Ectodermal cell (in vitro differentiated cells): ENCODE measurements at regions not wholly inside any gene's neighbourhood (a gene's known extent, or its start where the extent isn't known, plus 50 kb on each side); places are given as distances from the start of the nearest gene placed in this dataset.

ENCODE experiments used
- H3K27ac ChIP-seq: 2 replicates; pipeline ENCODE4 v1.7.0; 2013; ENCODE audit warnings: mild to moderate bottlenecking, low read depth, low read length; ENCODE audit not compliant: insufficient read depth, poor library complexity, severe bottlenecking
- H3K27me3 ChIP-seq: 2 replicates; pipeline ENCODE4 v1.7.0; 2013; ENCODE audit warnings: mild to moderate bottlenecking, low read length; ENCODE audit not compliant: insufficient read depth, control insufficient read depth, poor library complexity, severe bottlenecking
- H3K36me3 ChIP-seq: one replicate; pipeline ENCODE4 v1.7.0; 2013; ENCODE audit warnings: low read length; ENCODE audit not compliant: control insufficient read depth, insufficient read depth
- H3K4me1 ChIP-seq: one replicate; pipeline ENCODE4 v1.7.0; 2013; ENCODE audit warnings: low read length; ENCODE audit not compliant: control insufficient read depth, insufficient read depth
- H3K4me3 ChIP-seq: 2 replicates; pipeline ENCODE4 v1.7.0; 2013; ENCODE audit warnings: low read depth, low read length, control low read depth; ENCODE audit not compliant: insufficient read depth
- H3K9me3 ChIP-seq: 2 replicates; pipeline ENCODE4 v1.7.0; 2013; ENCODE audit warnings: mild to moderate bottlenecking, low read length, moderate library complexity; ENCODE audit not compliant: control insufficient read depth
- WGBS, 2 experiments: methylation state at CpG; one replicate each; pipeline ENCODE4 v1.1.7; 2013; ENCODE audit warnings: missing lambda C conversion rate in 2 of 2; 5-methylcytosine and 5-hydroxymethylcytosine counted together

GRCh38 chr1:177517546-177517945 is 346.8 kb downstream of the BRINP2 start:
- Histone ChIP-seq H3K27ac (no peak overlapping the region), H3K9me3 (no peaks in the 10 kb centered on the region), H3K4me3 (no peak overlapping the region), H3K4me1 (no peaks in the 10 kb centered on the region), H3K36me3 (no peaks in the 10 kb centered on the region), H3K27me3 (no peaks in the 10 kb centered on the region)
- 87 to 88% methylated on average over 3 of the region's 3 CpGs for WGBS, 2 experiments

- no peaks in the 10 kb centered on the region for H3K9me3 ChIP-seq
- H3K27me3 ChIP-seq: no peaks in the 10 kb centered on the region
Measured at GRCh38 chr1:177514207-177514606, 343.4 kb downstream of the BRINP2 start.

GRCh38 chr1:177511036-177511435 is 340.3 kb downstream of the BRINP2 start:
- H3K27ac ChIP-seq: no peak overlapping the region
- no peaks in the 10 kb centered on the region for H3K4me1 ChIP-seq
- no peaks in the 10 kb centered on the region for H3K27me3 ChIP-seq
- H3K36me3 ChIP-seq: no peaks in the 10 kb centered on the region
- 87 to 88% methylated on average over 4 of the region's 5 CpGs for WGBS, 2 experiments
- H3K9me3 ChIP-seq: no peaks in the 10 kb centered on the region
- H3K4me3 ChIP-seq: no peak overlapping the region

More at GRCh38 chr1:177514207-177514606, 343.4 kb downstream of the BRINP2 start:
- Histone ChIP-seq H3K4me1 (no peaks in the 10 kb centered on the region), H3K4me3 (no peak overlapping the region), H3K27ac (no peak overlapping the region), H3K36me3 (no peaks in the 10 kb centered on the region)

- Histone ChIP-seq H3K4me1 (no peaks in the 10 kb centered on the region), H3K9me3 (no peaks in the 10 kb centered on the region), H3K36me3 (no peaks in the 10 kb centered on the region), H3K4me3 (no peak overlapping the region), H3K27me3 (no peaks in the 10 kb centered on the region), H3K27ac (no peak overlapping the region)
- WGBS, 2 experiments: 93 to 94% methylated on average over 1 of the region's 1 CpG
Measured at GRCh38 chr1:177505905-177506590, 335.3 kb downstream of the BRINP2 start.

- no peak overlapping the region for H3K4me3 ChIP-seq
- no peak overlapping the region for H3K27ac ChIP-seq
- 89 to 93% methylated on average over 2 of the region's 2 CpGs for WGBS, 2 experiments
- H3K9me3 ChIP-seq: no peaks in the 10 kb centered on the region
- H3K27me3 ChIP-seq: no peaks in the 10 kb centered on the region
- no peaks in the 10 kb centered on the region for H3K4me1 ChIP-seq
- no peaks in the 10 kb centered on the region for H3K36me3 ChIP-seq
Measured at GRCh38 chr1:177495878-177496277, 325.1 kb downstream of the BRINP2 start.

GRCh38 chr1:177490786-177491185 is 320.0 kb downstream of the BRINP2 start:
- WGBS, 2 experiments: 89 to 90% methylated on average over 1 of the region's 2 CpGs
- H3K36me3 ChIP-seq: no peaks in the 10 kb centered on the region

GRCh38 chr1:177490036-177490639 is 319.4 kb downstream of the BRINP2 start:
- 81 to 89% methylated on average over 2 to 5 of the region's 6 CpGs for WGBS, 2 experiments
- no peaks in the 10 kb centered on the region for H3K36me3 ChIP-seq
- H3K4me3 ChIP-seq: no peak overlapping the region
- H3K27ac ChIP-seq: no peak overlapping the region
- no peaks in the 10 kb centered on the region for H3K27me3 ChIP-seq
- H3K9me3 ChIP-seq: no peaks in the 10 kb centered on the region
- no peaks in the 10 kb centered on the region for H3K4me1 ChIP-seq

More at GRCh38 chr1:177490786-177491185, 320.0 kb downstream of the BRINP2 start:
- no peaks in the 10 kb centered on the region for H3K9me3 ChIP-seq
- H3K27ac ChIP-seq: no peak overlapping the region
- H3K27me3 ChIP-seq: no peaks in the 10 kb centered on the region
- no peaks in the 10 kb centered on the region for H3K4me1 ChIP-seq
- no peak overlapping the region for H3K4me3 ChIP-seq

GRCh38 chr1:177488722-177489121 is 318.0 kb downstream of the BRINP2 start:
- Histone ChIP-seq H3K27me3 (no peaks in the 10 kb centered on the region), H3K27ac (no peak overlapping the region), H3K36me3 (no peaks in the 10 kb centered on the region), H3K4me3 (no peak overlapping the region), H3K4me1 (no peaks in the 10 kb centered on the region), H3K9me3 (no peaks in the 10 kb centered on the region)
- WGBS, 2 experiments: 93 to 94% methylated on average over 1 of the region's 2 CpGs

GRCh38 chr1:177487481-177487880 is 316.7 kb downstream of the BRINP2 start:
- no peaks in the 10 kb centered on the region for H3K4me1 ChIP-seq
- no peaks in the 10 kb centered on the region for H3K36me3 ChIP-seq
- H3K27ac ChIP-seq: no peak overlapping the region
- no peaks in the 10 kb centered on the region for H3K27me3 ChIP-seq
- WGBS, 2 experiments: 76 to 77% methylated on average over 1 of the region's 1 CpG
- H3K9me3 ChIP-seq: no peaks in the 10 kb centered on the region
- no peak overlapping the region for H3K4me3 ChIP-seq

- no peak overlapping the region for H3K27ac ChIP-seq
- no peaks in the 10 kb centered on the region for H3K36me3 ChIP-seq
- no peaks in the 10 kb centered on the region for H3K27me3 ChIP-seq
- WGBS, 2 experiments: 94 to 96% methylated on average over 5 to 6 of the region's 6 CpGs
- H3K4me3 ChIP-seq: no peak overlapping the region
- H3K4me1 ChIP-seq: no peaks in the 10 kb centered on the region
- no peaks in the 10 kb centered on the region for H3K9me3 ChIP-seq
Measured at GRCh38 chr1:177480741-177481305, 310.1 kb downstream of the BRINP2 start.
